ENCODE measurements at regions not wholly inside any gene's neighbourhood (a gene's known extent, or its start where the extent isn't known, plus 50 kb on each side); places are given as distances from the start of the nearest gene placed in this dataset.

GRCh38 chr2:84234103-84234502 is 225.0 kb downstream of the SUCLG1 start:
- TF ChIP-seq POLR2AphosphoS2 (IDR thresholded peaks at IDR 0.05; ENCODE audit: low read length), result no peak
- no peak for TF ChIP-seq THRAP3 (IDR thresholded peaks at IDR 0.05; ENCODE audit: borderline replicate concordance)
- TF ChIP-seq ZNF274 (IDR thresholded peaks at IDR 0.05; ENCODE audit: borderline replicate concordance, low read depth, low read length), result no peak
- TF ChIP-seq HNRNPH1 (optimal IDR thresholded peaks at IDR 0.05; ENCODE audit: low read depth, low read length), result no peak
- no peak for TF ChIP-seq CTCF (IDR thresholded peaks at IDR 0.05 in 2 of 3, conservative IDR thresholded peaks at IDR 0.05 in 1 of 3; ENCODE audit: insufficient read depth in 2 of 3, low read depth in 1 of 3, low read length in 3 of 3)
- TF ChIP-seq POLR2A (conservative IDR thresholded peaks at IDR 0.05), result no peak
- no peak for TF ChIP-seq NBN (IDR thresholded peaks at IDR 0.05; ENCODE audit: low read depth)
- no peak for TF ChIP-seq SPI1 (IDR thresholded peaks at IDR 0.05; ENCODE audit: borderline replicate concordance, low read depth, low read length)
- TF ChIP-seq MAX (CRISPR knock-in tag; IDR thresholded peaks at IDR 0.05), result no peak
- no peak for TF ChIP-seq CHD2 (IDR thresholded peaks at IDR 0.05; ENCODE audit: low read depth, low read length)
- TF ChIP-seq ZNF324 (CRISPR knock-in tag; IDR thresholded peaks at IDR 0.05), result no peak
